ENCODE measurements at regions not wholly inside any gene's neighbourhood (a gene's known extent, or its start where the extent isn't known, plus 50 kb on each side); places are given as distances from the start of the nearest gene placed in this dataset.

DNA sequence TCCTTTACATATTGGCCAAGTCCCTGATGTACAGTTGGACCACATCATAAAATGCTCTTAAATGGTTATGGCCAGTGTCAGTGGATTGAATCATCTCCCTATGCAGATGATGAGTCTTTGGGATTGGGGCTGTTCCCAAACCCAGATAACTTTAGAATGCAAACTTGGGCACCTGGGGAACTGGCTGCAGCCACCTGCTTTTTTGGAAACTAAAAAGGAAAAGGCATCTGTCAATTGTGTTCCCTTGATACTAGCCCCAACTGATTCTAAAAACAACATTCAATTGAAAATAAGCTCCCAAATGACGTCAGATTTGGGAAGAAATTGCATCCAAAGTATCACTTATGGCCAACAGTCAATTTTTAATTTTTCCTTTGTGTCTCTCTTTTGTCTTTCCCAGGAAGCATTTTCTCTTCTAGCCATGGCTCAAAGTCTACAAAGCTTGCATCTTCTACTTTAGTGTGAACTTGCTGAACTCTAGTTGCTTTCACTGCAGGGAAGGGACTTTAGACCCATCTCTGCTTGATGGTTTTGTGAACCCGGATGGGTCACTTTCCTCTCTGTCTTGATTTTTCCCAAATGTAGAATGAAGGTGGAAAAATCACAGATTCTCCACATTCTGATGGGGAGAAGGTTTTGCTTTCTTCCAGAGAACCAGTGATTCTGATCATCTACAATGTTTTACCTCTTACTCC is 402.3 kb upstream of the USP24 start:
- TF ChIP-seq POLR2AphosphoS5 (IDR thresholded peaks at IDR 0.05): no peak
- TF ChIP-seq, protein P1, sequence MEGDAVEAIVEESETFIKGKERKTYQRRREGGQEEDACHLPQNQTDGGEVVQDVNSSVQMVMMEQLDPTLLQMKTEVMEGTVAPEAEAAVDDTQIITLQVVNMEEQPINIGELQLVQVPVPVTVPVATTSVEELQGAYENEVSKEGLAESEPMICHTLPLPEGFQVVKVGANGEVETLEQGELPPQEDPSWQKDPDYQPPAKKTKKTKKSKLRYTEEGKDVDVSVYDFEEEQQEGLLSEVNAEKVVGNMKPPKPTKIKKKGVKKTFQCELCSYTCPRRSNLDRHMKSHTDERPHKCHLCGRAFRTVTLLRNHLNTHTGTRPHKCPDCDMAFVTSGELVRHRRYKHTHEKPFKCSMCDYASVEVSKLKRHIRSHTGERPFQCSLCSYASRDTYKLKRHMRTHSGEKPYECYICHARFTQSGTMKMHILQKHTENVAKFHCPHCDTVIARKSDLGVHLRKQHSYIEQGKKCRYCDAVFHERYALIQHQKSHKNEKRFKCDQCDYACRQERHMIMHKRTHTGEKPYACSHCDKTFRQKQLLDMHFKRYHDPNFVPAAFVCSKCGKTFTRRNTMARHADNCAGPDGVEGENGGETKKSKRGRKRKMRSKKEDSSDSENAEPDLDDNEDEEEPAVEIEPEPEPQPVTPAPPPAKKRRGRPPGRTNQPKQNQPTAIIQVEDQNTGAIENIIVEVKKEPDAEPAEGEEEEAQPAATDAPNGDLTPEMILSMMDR (IDR thresholded peaks at IDR 0.05): no peak
- TF ChIP-seq POLR2A (IDR thresholded peaks at IDR 0.05; ENCODE audit: low read depth): no peak
